GM19468 (cell line): ENCODE measurements at regions not wholly inside any gene's neighbourhood (a gene's known extent, or its start where the extent isn't known, plus 50 kb on each side); places are given as distances from the start of the nearest gene placed in this dataset.

ENCODE experiments used
- ATAC-seq: cut with Tn5 transposase; IDR thresholded peaks from one replicate; pipeline ENCODE4 v1.9.1; 2021; ENCODE audit warnings: mild to moderate bottlenecking, moderate library complexity, moderate number of reproducible peaks; ENCODE audit not compliant: unreplicated experiment; ENCODE audit errors: extremely low read depth

GRCh38 chr20:53839423-53840176, 230.8 kb downstream of the BCAS1 start:
- peak; percentile 83 for ATAC-seq

GRCh38 chr20:53838311-53838868, 232.0 kb downstream of the BCAS1 start:
- no peak for ATAC-seq

GRCh38 chr20:53837126-53837826, 233.1 kb downstream of the BCAS1 start:
- ATAC-seq: no peak

GRCh38 chr20:53834749-53835148, 235.6 kb downstream of the BCAS1 start:
- no peak for ATAC-seq

- ATAC-seq: no peak
Measured at GRCh38 chr20:53834062-53834442, 236.3 kb downstream of the BCAS1 start.

- ATAC-seq: no peak
Measured at GRCh38 chr20:53833333-53834061, 236.9 kb downstream of the BCAS1 start.

GRCh38 chr20:53832499-53832898, 237.9 kb downstream of the BCAS1 start:
- no peak for ATAC-seq

- ATAC-seq: no peak
Measured at GRCh38 chr20:53831812-53832211, 238.2 kb upstream of the ZNF217 start.

GRCh38 chr20:53831228-53831627, 237.6 kb upstream of the ZNF217 start:
- no peak for ATAC-seq

- no peak for ATAC-seq
Measured at GRCh38 chr20:53829724-53830521, 236.3 kb upstream of the ZNF217 start.

GRCh38 chr20:53829255-53829723, 235.7 kb upstream of the ZNF217 start:
- no peak for ATAC-seq

- no peak for ATAC-seq
Measured at GRCh38 chr20:53828682-53829254, 235.1 kb upstream of the ZNF217 start.

- no peak for ATAC-seq
Measured at GRCh38 chr20:53828088-53828681, 234.5 kb upstream of the ZNF217 start.

- ATAC-seq: no peak
Measured at GRCh38 chr20:53827292-53828087, 233.9 kb upstream of the ZNF217 start.

GRCh38 chr20:53826597-53827291, 233.1 kb upstream of the ZNF217 start:
- peak; percentile 51 for ATAC-seq

- no peak for ATAC-seq
Measured at GRCh38 chr20:53826090-53826489, 232.5 kb upstream of the ZNF217 start.

GRCh38 chr20:53825282-53825681, 231.6 kb upstream of the ZNF217 start:
- ATAC-seq: no peak

GRCh38 chr20:53824779-53825178, 231.1 kb upstream of the ZNF217 start:
- ATAC-seq: no peak
